LNCaP clone FGC (cell line): ENCODE measurements at regions not wholly inside any gene's neighbourhood (a gene's known extent, or its start where the extent isn't known, plus 50 kb on each side); places are given as distances from the start of the nearest gene placed in this dataset.

Source experiments
- DNase-seq: peaks from one replicate; pipeline ENCODE4 v3.0.0-alpha.2; 2011; ENCODE audit warnings: low read depth
- H3K4me3 ChIP-seq: 2 replicates; pipeline ENCODE4 v1.5.1; 2011; ENCODE audit warnings: mild to moderate bottlenecking, low read depth, low read length, control low read depth
- CTCF ChIP-seq: IDR thresholded peaks from 2 replicates; pipeline ENCODE4 v1.5.1; 2012; ENCODE audit warnings: mild to moderate bottlenecking; ENCODE audit not compliant: control insufficient read depth, insufficient read depth; ENCODE audit errors: extremely low read depth

GRCh38 chr18:57241869-57242268 lies 95.0 kb downstream of the BOD1L2 start:
- DNase-seq = no peak
- no peak for TF ChIP-seq CTCF
- H3K4me3 ChIP-seq = no peak overlapping the region

GRCh38 chr18:57242285-57242684 lies 95.4 kb downstream of the BOD1L2 start:
- TF ChIP-seq CTCF = no peak
- peak; percentile 69 for DNase-seq
- no peak overlapping the region for H3K4me3 ChIP-seq

GRCh38 chr18:57243624-57244179 lies 96.8 kb downstream of the BOD1L2 start:
- no peak for DNase-seq

GRCh38 chr18:57249179-57249578 lies 102.3 kb downstream of the BOD1L2 start:
- H3K4me3 ChIP-seq = no peak overlapping the region
- no peak for TF ChIP-seq CTCF
- DNase-seq = no peak

More at GRCh38 chr18:57243624-57244179, 96.8 kb downstream of the BOD1L2 start:
- no peak for TF ChIP-seq CTCF
- H3K4me3 ChIP-seq = no peak overlapping the region

- no peak for DNase-seq
- TF ChIP-seq CTCF = no peak
- no peak overlapping the region for H3K4me3 ChIP-seq
Observed at GRCh38 chr18:57249883-57250282, 102.5 kb upstream of the ST8SIA3 start.

GRCh38 chr18:57251747-57252146 lies 100.6 kb upstream of the ST8SIA3 start:
- H3K4me3 ChIP-seq = no peak overlapping the region
- no peak for DNase-seq
- no peak for TF ChIP-seq CTCF

GRCh38 chr18:57253903-57254302 lies 98.5 kb upstream of the ST8SIA3 start:
- DNase-seq = no peak
- H3K4me3 ChIP-seq = no peak overlapping the region

More at GRCh38 chr18:57253903-57254302, 98.5 kb upstream of the ST8SIA3 start:
- no peak for TF ChIP-seq CTCF
